ENCODE measurements at regions not wholly inside any gene's neighbourhood (a gene's known extent, or its start where the extent isn't known, plus 50 kb on each side); places are given as distances from the start of the nearest gene placed in this dataset.
"Not testable (repeated sequence)": the region's sequence is repeated elsewhere in the genome, so short reads cannot be mapped to it uniquely, and the experiment has no call there.

- DNase-seq = no peak
Observed at GRCh38 chrX:1059576-1060561, 152.6 kb downstream of the CRLF2 start.

DNA sequence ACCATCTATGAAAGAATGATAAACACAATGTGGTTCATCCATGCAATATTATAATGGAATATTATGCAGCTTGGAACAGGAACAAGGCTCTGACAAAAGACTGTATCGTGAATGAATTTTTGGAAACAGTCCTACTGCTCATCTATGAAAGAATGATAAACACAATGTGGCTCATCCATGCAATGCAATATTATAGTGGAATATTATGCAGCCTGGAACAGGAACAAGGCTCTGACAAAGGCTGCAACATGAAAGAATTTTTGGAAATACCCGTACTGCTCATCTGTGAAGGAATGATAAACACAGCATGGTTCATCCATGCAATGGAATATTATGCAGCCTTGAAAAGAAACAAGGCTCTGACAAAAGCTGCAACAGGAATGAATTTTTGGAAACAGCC is 158.8 kb downstream of the CRLF2 start:
- not testable (repeated sequence) for DNase-seq

DNA sequence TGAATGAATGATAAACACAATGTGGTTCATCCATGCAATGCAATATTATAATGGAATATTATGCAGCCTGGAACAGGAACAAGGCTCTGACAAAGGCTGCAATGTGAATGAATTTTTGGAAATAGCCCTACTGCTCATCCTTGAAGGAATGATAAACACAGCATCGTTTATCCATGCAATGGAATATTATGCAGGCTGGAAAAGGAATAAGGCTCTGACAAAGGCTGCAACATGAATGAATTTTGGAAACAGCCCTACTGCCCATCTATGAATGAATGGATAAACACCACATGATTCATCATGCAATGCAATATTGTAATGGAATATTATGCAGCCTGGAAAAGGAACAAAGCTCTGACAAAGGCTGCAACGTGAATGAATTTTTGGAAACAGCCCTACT is 159.4 kb downstream of the CRLF2 start:
- DNase-seq = no peak

DNA sequence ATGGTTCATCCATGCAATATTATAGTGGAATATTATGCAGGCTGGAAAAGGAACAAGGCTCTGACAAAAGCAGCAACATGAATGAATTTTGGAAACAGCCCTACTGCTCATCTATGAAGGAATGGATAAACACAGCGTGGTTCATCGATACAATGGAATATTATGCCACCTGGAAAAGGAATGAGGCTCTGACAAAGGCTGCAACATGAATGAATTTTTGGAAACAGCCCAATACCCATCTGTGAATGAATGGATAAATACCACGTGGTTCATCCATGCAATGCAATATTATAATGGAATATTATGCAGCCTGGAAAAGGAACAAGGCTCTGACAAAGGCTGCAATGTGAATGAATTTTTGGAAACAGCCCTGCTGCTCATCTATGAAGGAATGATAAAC is 160.4 kb downstream of the CRLF2 start:
- DNase-seq = no peak

DNA sequence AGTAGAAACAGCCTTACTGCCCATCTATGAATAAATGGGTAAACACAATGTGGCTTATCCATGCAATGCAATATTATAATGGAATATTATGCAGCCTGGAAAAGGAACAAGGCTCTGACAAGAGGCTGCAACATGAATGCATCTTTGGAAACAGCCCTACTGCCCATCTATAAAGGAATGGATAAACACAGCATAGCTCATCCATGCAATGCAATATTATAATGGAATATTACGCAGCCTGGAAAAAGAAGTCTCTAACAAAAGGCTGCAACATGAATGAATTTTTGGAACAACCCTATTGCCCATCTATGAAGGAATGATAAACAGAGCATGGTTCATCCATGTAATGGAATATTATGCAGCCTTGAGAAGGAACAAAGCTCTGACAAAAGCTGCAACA is 161.0 kb downstream of the CRLF2 start:
- DNase-seq = no peak

- no peak for DNase-seq
Observed at GRCh38 chrX:1045680-1046314, 166.7 kb downstream of the CRLF2 start.

GRCh38 chrX:1041091-1041490 is 171.4 kb downstream of the CRLF2 start:
- no peak for DNase-seq

- not testable (repeated sequence) for DNase-seq
Observed at GRCh38 chrX:1035931-1036330, 176.5 kb downstream of the CRLF2 start.

- DNase-seq = no peak
Observed at GRCh38 chrX:1035206-1035605, 177.2 kb downstream of the CRLF2 start.

DNA sequence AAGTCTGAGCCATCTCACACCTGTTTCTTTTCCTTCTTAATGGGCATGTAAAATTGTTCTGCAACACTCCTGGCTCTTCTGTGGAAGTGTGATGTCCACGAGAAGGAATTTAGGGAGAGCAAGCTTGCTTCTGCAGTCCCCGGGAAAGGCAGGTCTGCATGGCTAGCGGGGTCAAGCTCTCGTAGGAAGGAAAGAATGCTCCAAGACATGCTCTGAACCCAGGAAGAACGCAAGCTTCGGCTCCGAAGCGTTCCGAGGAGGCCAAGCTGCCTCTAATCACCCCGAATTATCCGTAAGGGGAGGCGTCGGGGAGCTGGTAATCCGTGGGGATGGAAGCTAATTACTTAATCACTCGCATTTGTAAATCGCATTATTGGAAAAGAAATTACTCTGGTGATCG is 177.7 kb downstream of the CRLF2 start:
- DNase-seq = no peak

GRCh38 chrX:1031521-1032430 is 180.7 kb downstream of the CRLF2 start:
- peak in 1 of 51 donors; percentile 0 for DNase-seq

- no peak for DNase-seq
Observed at GRCh38 chrX:1029494-1029893, 183.0 kb downstream of the CRLF2 start.

- DNase-seq = no peak
Observed at GRCh38 chrX:1027680-1028079, 184.8 kb downstream of the CRLF2 start.

DNA sequence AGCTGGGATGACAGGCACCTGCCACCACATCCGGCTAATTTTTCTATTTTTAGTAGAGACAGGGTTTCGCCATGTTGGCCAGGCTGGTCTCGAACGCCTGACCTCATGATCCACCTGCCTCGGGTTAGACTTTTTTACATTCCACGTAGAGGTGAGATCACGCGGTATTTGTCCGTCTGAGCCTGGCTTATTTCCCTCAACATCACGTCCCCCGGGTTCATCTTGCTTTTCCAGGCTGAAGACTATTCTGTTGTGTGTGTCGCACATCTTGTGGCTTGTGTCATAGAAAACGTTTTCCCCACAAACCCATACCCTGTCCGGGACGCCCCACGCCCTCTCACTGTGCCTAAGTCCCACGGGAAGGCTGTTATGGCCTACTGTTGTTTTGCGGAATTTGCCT is 185.3 kb downstream of the CRLF2 start:
- DNase-seq = no peak

- DNase-seq = no peak
Observed at GRCh38 chrX:1026263-1027015, 186.0 kb downstream of the CRLF2 start.

DNA sequence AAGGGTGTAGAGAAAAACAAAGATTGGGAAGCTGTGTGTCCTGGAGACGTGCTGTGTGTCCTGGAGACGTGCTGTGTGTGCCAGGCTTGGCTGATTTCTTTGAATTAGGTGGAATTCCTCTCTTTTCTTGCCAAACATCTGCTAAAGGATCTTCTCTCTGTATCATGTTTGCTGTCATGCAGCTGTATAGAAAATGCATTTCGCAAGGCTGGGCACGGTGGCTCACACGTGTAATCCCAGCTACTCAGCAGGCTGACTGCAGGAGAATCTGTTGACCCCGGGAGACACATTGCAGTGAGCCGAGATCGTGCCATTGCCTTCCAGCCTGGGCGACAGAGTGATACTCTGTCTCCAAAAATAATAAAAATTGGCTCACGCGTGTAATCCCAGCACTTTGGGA is 187.0 kb downstream of the CRLF2 start:
- no peak for DNase-seq

- no peak for DNase-seq
Observed at GRCh38 chrX:1023676-1024075, 188.8 kb downstream of the CRLF2 start.

GRCh38 chrX:1021314-1021993 is 191.0 kb downstream of the CRLF2 start:
- not testable (repeated sequence) for DNase-seq

DNA sequence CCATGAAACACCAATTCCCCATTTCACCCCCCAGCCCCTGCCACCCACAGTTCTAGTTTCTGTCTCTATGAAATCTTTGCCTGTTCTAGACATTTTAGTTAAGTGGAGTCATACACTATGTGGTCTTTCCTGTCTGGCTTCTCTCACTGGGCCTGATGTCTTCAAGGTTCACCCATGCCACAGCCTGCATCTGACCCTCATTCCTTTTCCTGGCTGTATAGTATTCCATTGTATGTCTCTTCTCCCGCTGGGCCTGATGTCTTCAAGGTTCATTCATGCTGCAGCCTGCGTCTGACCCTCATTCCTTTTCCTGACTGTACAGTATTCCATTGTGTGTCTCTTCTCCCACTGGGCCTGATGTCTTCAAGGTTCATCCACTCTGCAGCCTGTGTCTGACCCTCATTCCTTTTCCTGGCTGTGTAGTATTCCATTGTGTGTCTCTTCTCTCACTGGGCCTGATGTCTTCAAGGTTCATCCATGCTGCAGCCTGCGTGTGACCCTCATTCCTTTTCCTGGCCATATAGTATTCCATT is 191.7 kb downstream of the CRLF2 start:
- DNase-seq = no peak

DNA sequence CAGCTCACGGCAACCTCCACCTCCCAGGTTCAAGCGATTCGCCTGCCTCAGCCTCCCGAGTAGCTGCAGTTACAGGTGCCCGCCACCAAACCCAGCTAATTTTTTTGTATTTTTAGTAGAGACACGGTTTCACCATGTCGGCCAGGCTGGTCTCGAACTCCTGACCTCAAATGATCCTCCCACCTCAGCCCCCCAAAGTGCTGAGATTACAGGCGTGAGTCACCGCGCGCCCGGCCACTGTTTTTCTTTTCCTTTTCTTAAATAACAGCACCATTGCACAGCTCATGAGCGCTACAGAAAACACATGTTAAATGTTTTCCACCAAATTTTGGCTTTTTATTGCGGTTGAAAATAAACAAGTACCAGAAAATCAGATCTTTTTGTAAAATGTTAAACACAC is 195.5 kb downstream of the CRLF2 start:
- DNase-seq = not testable (repeated sequence)
